Adrenal gland (tissue), 9 donors: ENCODE measurements at regions not wholly inside any gene's neighbourhood (a gene's known extent, or its start where the extent isn't known, plus 50 kb on each side); places are given as distances from the start of the nearest gene placed in this dataset.
"Not testable (repeated sequence)": the region's sequence is repeated elsewhere in the genome, so short reads cannot be mapped to it uniquely, and the experiment has no call there.

ENCODE experiments used
- DNase-seq, 7 donors: peaks; one replicate each; pipeline ENCODE4 v3.0.0-alpha.2; 2019 to 2020
- H3K27ac ChIP-seq, 5 donors: fragments of 200-600 bp; sonication (generic) in 4 of 5; 1 replicate in 3 of 5; 2 replicates in 2 of 5; pipeline versions ENCODE4 v1.5.1 to v1.8.0; 2016 to 2020; ENCODE audit warnings: mild to moderate bottlenecking in 1 of 5
- H3K27me3 ChIP-seq: fragments of 200-600 bp; 2 replicates; pipeline ENCODE4 v1.8.0; 2021
- H3K36me3 ChIP-seq, 2 donors: fragments of 200-600 bp; replicated peaks in 1 of 2; 1 replicate in 1 of 2; 2 replicates in 1 of 2; pipeline versions ENCODE4 v1.5.1 to v1.8.0; 2018 to 2022
- H3K4me1 ChIP-seq, 2 donors: fragments of 200-600 bp; replicated peaks in 1 of 2; 1 replicate in 1 of 2; 2 replicates in 1 of 2; pipeline versions ENCODE4 v1.5.1 to v1.8.0; 2018 to 2021
- H3K4me3 ChIP-seq, 4 donors: fragments of 200-600 bp; sonication (generic) in 3 of 4; one replicate each; pipeline ENCODE4 v1.5.1; 2016 to 2018
- H3K9me3 ChIP-seq, 3 donors: fragments of 200-600 bp; sonication (generic) in 1 of 3; replicated peaks in 1 of 3; 1 replicate in 2 of 3; 2 replicates in 1 of 3; pipeline versions ENCODE4 v1.5.1 to v1.8.0; 2016 to 2021
- CTCF ChIP-seq, 6 experiments: fragments of 450-650 bp in 4 of 6; fragments of 200-600 bp in 2 of 6; sonication (generic) in 1 of 6; IDR thresholded peaks; 1 replicate in 5 of 6; 2 replicates in 1 of 6; pipeline versions ENCODE4 v1.5.1 to v1.8.0; 2016 to 2021; ENCODE audit warnings: antibody characterized with exemption in 6 of 6, mild to moderate bottlenecking in 2 of 6, moderate library complexity in 1 of 6
- POLR2A ChIP-seq, 2 donors: fragments of 450-650 bp; IDR thresholded peaks; one replicate each; pipeline ENCODE4 v1.6.1; 2017; ENCODE audit warnings: antibody characterized with exemption in 2 of 2, mild to moderate bottlenecking in 2 of 2, moderate library complexity in 1 of 2
- WGBS, 4 donors: extraction: QIAGEN DNeasy Blood & Tissue Kit in 2 of 4; methylation state at CpG; one replicate each; pipeline versions ENCODE4 v1.1.5 to v1.1.7; 2013 to 2017; 5-methylcytosine and 5-hydroxymethylcytosine counted together
- intact Hi-C, 2 donors: fragments of 100-400 bp; cut with DNase I; formaldehyde crosslinking; loops; one replicate each; pipeline versions ENCODE4 v1.14.1 to v1.15.0; 2022 to 2023
- donor health status: healthy with polysubstance abuse.
- donor health status: Bipolar disorder and iron deficiency.
- donor health status: DM: yes; HTN: yes; CAD: no.
- donor health status: DM: no; HTN: no; CAD: no.
- donor health status: DM: no; HTN: no; CAD: no.

DNA sequence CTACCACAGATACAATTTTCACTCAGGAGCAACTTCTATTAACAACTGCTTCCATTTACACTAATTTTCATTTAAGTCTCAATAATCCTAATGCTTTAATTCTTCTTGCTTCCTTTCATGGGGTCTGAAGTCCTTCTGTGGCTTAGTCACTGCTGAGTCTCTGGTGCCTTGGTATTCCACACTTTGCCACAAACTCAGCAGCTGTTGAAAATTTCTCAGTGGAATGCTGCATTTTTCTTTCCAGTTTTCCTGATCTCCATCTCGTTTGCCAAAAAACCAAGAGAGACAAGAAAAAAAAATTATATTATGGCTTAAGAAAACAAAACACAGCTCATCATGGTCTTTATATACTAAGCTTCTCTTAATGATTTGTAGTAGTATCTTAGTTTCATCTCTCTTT lies 269.2 kb upstream of the AZI2 start:
- 21 to 54% (median 39%) methylated on average over 1 of the region's 1 CpG for WGBS, 4 donors

GRCh38 chr3:28623106-28623505 lies 274.5 kb upstream of the AZI2 start:
- Histone ChIP-seq H3K4me3 (no peak overlapping the region), H3K36me3 (no peaks in the 10 kb centered on the region), H3K27ac (no peak overlapping the region), H3K27me3 (no peaks in the 10 kb centered on the region), H3K9me3 (no peaks in the 10 kb centered on the region), H3K4me1 (no peaks in the 10 kb centered on the region)
- intact Hi-C loops: no loop called here
- TF ChIP-seq CTCF (IDR thresholded peaks at IDR 0.05): no peak
- no peak for DNase-seq
- WGBS, 4 donors: 79 to 87% (median 84%) methylated on average over 5 of the region's 5 CpGs

More for the DNA sequence above, 269.2 kb upstream of the AZI2 start:
- DNase-seq: no peak
- Histone ChIP-seq H3K4me1 (no peaks in the 10 kb centered on the region), H3K27ac (no peak overlapping the region), H3K36me3 (no peaks in the 10 kb centered on the region), H3K9me3 (no peaks in the 10 kb centered on the region), H3K27me3 (no peaks in the 10 kb centered on the region), H3K4me3 (no peak overlapping the region)
- intact Hi-C loops: no loop called here
- TF ChIP-seq POLR2A (IDR thresholded peaks at IDR 0.05) (no peak), CTCF (IDR thresholded peaks at IDR 0.05) (no peak)

- no peak for DNase-seq
- H3K27me3 ChIP-seq: no peaks in the 10 kb centered on the region
- H3K27ac ChIP-seq: no peak overlapping the region
- no peaks in the 10 kb centered on the region for H3K4me1 ChIP-seq
- H3K9me3 ChIP-seq: no peaks in the 10 kb centered on the region
- H3K4me3 ChIP-seq: no peak overlapping the region
- WGBS, 4 donors: 75 to 87% (median 85%) methylated on average over 3 of the region's 3 CpGs
- TF ChIP-seq POLR2A (IDR thresholded peaks at IDR 0.05): no peak
- no peak for TF ChIP-seq CTCF (IDR thresholded peaks at IDR 0.05)
- intact Hi-C loops: no loop called here
- H3K36me3 ChIP-seq: no peaks in the 10 kb centered on the region
Observed at GRCh38 chr3:28624084-28624483, 275.5 kb upstream of the AZI2 start.

- H3K9me3 ChIP-seq, H3K36me3 ChIP-seq, H3K27me3 ChIP-seq, intact Hi-C loops, H3K4me3 ChIP-seq, DNase-seq, H3K4me1 ChIP-seq, H3K27ac ChIP-seq: not testable (repeated sequence)
- WGBS, 4 donors: 66 to 74% (median 67%) methylated on average over 1 to 2 of the region's 2 CpGs
Observed at GRCh38 chr3:28627843-28628242, 279.2 kb upstream of the AZI2 start.

- Histone ChIP-seq H3K9me3 (no peaks in the 10 kb centered on the region), H3K36me3 (no peaks in the 10 kb centered on the region), H3K27me3 (no peaks in the 10 kb centered on the region), H3K4me3 (no peak overlapping the region), H3K4me1 (no peaks in the 10 kb centered on the region), H3K27ac (no peak overlapping the region)
- TF ChIP-seq CTCF (IDR thresholded peaks at IDR 0.05): no peak
- no peak for TF ChIP-seq POLR2A (IDR thresholded peaks at IDR 0.05)
- DNase-seq: no peak
- 89 to 100% (median 92%) methylated on average over 2 of the region's 2 CpGs for WGBS, 4 donors
- intact Hi-C loops: no loop called here
Observed at GRCh38 chr3:28634019-28634418, 285.4 kb upstream of the AZI2 start.
